Vagina (tissue), 2 donors: ENCODE measurements at regions not wholly inside any gene's neighbourhood (a gene's known extent, or its start where the extent isn't known, plus 50 kb on each side); places are given as distances from the start of the nearest gene placed in this dataset.

Experiments
- POLR2A ChIP-seq, 2 donors: fragments of 450-650 bp; IDR thresholded peaks; one replicate each; pipeline ENCODE4 v1.6.1; 2017; ENCODE audit warnings: antibody characterized with exemption in 2 of 2, mild to moderate bottlenecking in 2 of 2, moderate library complexity in 2 of 2
- POLR2AphosphoS5 ChIP-seq, 2 donors: sonication (generic); formaldehyde crosslinking; IDR thresholded peaks; one replicate each; pipeline ENCODE4 v1.9.0; 2017; ENCODE audit warnings: antibody characterized with exemption in 2 of 2, mild to moderate bottlenecking in 2 of 2, low read depth in 1 of 2; ENCODE audit not compliant: insufficient read depth in 1 of 2
- TF ChIP-seq, protein P1 (sequence below), 3 experiments: fragments of 450-650 bp in 2 of 3; fragments of 200-600 bp in 1 of 3; sonication (generic) in 1 of 3; IDR thresholded peaks; one replicate each; pipeline ENCODE4 v1.5.1; 2017 to 2019; ENCODE audit warnings: antibody characterized with exemption in 3 of 3, mild to moderate bottlenecking in 2 of 3, moderate library complexity in 2 of 3

DNA sequence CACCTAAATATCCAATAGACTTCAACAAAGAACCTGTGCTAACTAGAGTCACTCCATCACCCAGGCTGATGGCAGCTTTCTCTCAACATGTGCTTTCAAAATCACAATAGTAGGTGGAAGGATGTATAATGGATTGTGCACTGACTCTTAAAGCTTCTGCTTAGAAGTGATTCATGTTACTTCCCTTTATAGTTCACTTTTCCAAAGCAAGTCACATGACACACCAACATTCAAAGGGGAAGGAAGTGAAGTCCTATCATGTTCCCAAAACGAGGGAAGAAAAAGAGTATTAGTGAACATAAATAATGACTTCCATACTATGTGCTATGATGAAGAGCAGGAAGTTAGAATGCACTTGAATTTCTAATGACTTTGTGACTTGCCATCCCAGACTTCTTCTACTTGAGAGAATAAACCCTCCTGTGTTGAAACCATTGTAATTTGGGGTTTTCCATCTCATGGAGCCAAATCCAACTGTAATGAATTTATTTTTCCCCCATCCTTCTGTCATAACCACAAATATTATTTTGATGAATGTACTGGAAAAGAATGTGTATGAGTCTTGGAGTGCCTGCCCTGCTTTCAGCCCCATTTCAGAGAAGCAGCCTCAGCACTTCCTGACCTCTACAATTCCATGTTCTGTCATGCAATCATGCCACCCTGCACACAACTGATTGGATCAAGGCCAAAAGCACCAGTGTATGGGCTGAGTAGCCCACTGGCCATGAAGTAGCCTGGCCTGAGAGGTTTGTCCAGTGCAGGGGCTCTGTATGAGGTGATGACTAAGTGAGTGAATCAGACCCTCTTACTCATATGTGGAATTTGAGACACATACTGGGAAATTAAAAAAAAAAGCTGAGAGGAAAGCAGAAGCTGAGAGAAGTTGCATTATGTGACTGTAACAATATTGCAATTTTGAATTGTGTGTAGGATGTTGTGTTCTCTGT is 525.9 kb upstream of the CLINT1 start:
- TF ChIP-seq, protein P1, sequence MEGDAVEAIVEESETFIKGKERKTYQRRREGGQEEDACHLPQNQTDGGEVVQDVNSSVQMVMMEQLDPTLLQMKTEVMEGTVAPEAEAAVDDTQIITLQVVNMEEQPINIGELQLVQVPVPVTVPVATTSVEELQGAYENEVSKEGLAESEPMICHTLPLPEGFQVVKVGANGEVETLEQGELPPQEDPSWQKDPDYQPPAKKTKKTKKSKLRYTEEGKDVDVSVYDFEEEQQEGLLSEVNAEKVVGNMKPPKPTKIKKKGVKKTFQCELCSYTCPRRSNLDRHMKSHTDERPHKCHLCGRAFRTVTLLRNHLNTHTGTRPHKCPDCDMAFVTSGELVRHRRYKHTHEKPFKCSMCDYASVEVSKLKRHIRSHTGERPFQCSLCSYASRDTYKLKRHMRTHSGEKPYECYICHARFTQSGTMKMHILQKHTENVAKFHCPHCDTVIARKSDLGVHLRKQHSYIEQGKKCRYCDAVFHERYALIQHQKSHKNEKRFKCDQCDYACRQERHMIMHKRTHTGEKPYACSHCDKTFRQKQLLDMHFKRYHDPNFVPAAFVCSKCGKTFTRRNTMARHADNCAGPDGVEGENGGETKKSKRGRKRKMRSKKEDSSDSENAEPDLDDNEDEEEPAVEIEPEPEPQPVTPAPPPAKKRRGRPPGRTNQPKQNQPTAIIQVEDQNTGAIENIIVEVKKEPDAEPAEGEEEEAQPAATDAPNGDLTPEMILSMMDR (IDR thresholded peaks at IDR 0.05) = no peak
- TF ChIP-seq POLR2A (IDR thresholded peaks at IDR 0.05) (no peak), POLR2AphosphoS5 (IDR thresholded peaks at IDR 0.05; ENCODE audit: insufficient read depth in 1 of 2, low read depth in 1 of 2) (no peak)
